ENCODE measurements at regions not wholly inside any gene's neighbourhood (a gene's known extent, or its start where the extent isn't known, plus 50 kb on each side); places are given as distances from the start of the nearest gene placed in this dataset.

GRCh38 chr7:70881167-70881847 is 250.6 kb upstream of the GALNT17 start:
- H3K9ac ChIP-seq = no peak overlapping the region
- H3K27me3 ChIP-seq (ENCODE audit: insufficient read depth, low read depth) = no peaks in the 10 kb centered on the region
- no peak overlapping the region for H3K27ac ChIP-seq
- H3K79me2 ChIP-seq (ENCODE audit: insufficient read depth, low read depth) = no peaks in the 10 kb centered on the region
- H3K4me3 ChIP-seq (IDR thresholded peaks at IDR 0.05; ENCODE audit: insufficient read depth, low read depth, low read length) = no peak overlapping the region
- H4K20me1 ChIP-seq (ENCODE audit: insufficient read depth) = no peaks in the 10 kb centered on the region
- H3K4me1 ChIP-seq (ENCODE audit: low read depth, poor library complexity, severe bottlenecking) = no peaks in the 10 kb centered on the region
- H2AFZ ChIP-seq (ENCODE audit: low read depth) = no peak overlapping the region
- TF ChIP-seq CTCF (conservative IDR thresholded peaks at IDR 0.05; ENCODE audit: low read depth, low read length) = no peak
- H3K4me2 ChIP-seq = no peak overlapping the region
- no peaks in the 10 kb centered on the region for H3K36me3 ChIP-seq (ENCODE audit: insufficient read depth)

DNA sequence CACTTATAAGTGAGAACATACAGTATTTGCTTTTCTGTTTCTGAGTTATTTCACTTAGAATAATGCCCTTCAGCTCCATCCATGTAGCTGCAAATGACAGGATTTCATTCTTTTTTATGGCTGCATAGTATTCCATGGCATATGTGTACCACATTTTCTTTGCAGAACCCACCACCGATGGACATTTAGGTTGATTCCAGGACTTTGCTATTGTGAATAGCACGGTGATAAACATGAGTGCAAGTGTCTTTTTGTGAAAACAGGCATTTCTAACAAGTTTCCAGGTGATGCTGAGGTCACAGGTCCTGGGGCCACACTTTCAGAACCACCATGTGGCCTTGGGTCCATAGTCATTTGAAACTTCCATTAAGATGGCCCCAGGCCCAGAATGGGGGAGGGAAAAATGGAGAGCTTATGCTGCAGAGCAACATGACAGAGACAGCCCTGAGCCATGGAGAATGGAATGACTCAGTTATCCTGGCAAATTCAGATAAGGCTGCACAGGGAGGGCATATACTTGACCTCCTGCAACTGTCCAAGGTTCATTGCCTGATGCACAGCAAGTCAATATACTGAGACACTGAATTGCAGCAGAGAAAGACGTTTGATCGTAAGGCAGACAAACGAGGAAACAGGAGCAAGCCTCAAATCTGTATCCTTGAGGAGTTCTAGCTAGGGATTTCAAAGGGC is 248.0 kb upstream of the GALNT17 start:
- H4K20me1 ChIP-seq (ENCODE audit: insufficient read depth) = no peaks in the 10 kb centered on the region
- no peak overlapping the region for H3K4me3 ChIP-seq (IDR thresholded peaks at IDR 0.05; ENCODE audit: insufficient read depth, low read depth, low read length)
- no peaks in the 10 kb centered on the region for H3K4me1 ChIP-seq (ENCODE audit: low read depth, poor library complexity, severe bottlenecking)
- no peaks in the 10 kb centered on the region for H3K79me2 ChIP-seq (ENCODE audit: insufficient read depth, low read depth)
- no peak for TF ChIP-seq CTCF (conservative IDR thresholded peaks at IDR 0.05; ENCODE audit: low read depth, low read length)
- H3K36me3 ChIP-seq (ENCODE audit: insufficient read depth) = no peaks in the 10 kb centered on the region
- no peak overlapping the region for H3K4me2 ChIP-seq
- no peak overlapping the region for H2AFZ ChIP-seq (ENCODE audit: low read depth)
- no peaks in the 10 kb centered on the region for H3K27me3 ChIP-seq (ENCODE audit: insufficient read depth, low read depth)
- no peak overlapping the region for H3K27ac ChIP-seq
- H3K9ac ChIP-seq = no peak overlapping the region

GRCh38 chr7:70884440-70884764 is 247.5 kb upstream of the GALNT17 start:
- Histone ChIP-seq H3K27ac (no peak overlapping the region), H3K79me2 (ENCODE audit: insufficient read depth, low read depth) (no peaks in the 10 kb centered on the region), H3K9ac (no peak overlapping the region), H3K4me3 (IDR thresholded peaks at IDR 0.05; ENCODE audit: insufficient read depth, low read depth, low read length) (no peak overlapping the region), H3K4me2 (no peak overlapping the region), H3K27me3 (ENCODE audit: insufficient read depth, low read depth) (no peaks in the 10 kb centered on the region), H2AFZ (ENCODE audit: low read depth) (no peak overlapping the region), H3K4me1 (ENCODE audit: low read depth, poor library complexity, severe bottlenecking) (no peaks in the 10 kb centered on the region), H3K36me3 (ENCODE audit: insufficient read depth) (no peaks in the 10 kb centered on the region), H4K20me1 (ENCODE audit: insufficient read depth) (no peaks in the 10 kb centered on the region)
- no peak for TF ChIP-seq CTCF (conservative IDR thresholded peaks at IDR 0.05; ENCODE audit: low read depth, low read length)

GRCh38 chr7:70884809-70885208 is 247.1 kb upstream of the GALNT17 start:
- no peak overlapping the region for H3K4me2 ChIP-seq
- no peak overlapping the region for H3K27ac ChIP-seq
- H3K4me3 ChIP-seq (IDR thresholded peaks at IDR 0.05; ENCODE audit: insufficient read depth, low read depth, low read length) = no peak overlapping the region
- no peaks in the 10 kb centered on the region for H3K27me3 ChIP-seq (ENCODE audit: insufficient read depth, low read depth)
- no peaks in the 10 kb centered on the region for H4K20me1 ChIP-seq (ENCODE audit: insufficient read depth)
- no peak overlapping the region for H3K9ac ChIP-seq
- H3K4me1 ChIP-seq (ENCODE audit: low read depth, poor library complexity, severe bottlenecking) = peaks cover 3% of the 10 kb centered on the region
- H2AFZ ChIP-seq (ENCODE audit: low read depth) = no peak overlapping the region
- no peaks in the 10 kb centered on the region for H3K79me2 ChIP-seq (ENCODE audit: insufficient read depth, low read depth)
- TF ChIP-seq CTCF (conservative IDR thresholded peaks at IDR 0.05; ENCODE audit: low read depth, low read length) = no peak
- H3K36me3 ChIP-seq (ENCODE audit: insufficient read depth) = no peaks in the 10 kb centered on the region

All from KMS-11 (cell line).